Heart right ventricle (tissue), 16 donors: ENCODE measurements at regions not wholly inside any gene's neighbourhood (a gene's known extent, or its start where the extent isn't known, plus 50 kb on each side); places are given as distances from the start of the nearest gene placed in this dataset.

Source experiments
- ATAC-seq, 8 donors: fragments of 200-7000 bp; cut with Tn5 transposase; one replicate each; pipeline ENCODE4 v1.9.1; 2020; ENCODE audit warnings: mild to moderate bottlenecking in 8 of 8, moderate library complexity in 8 of 8, moderate number of reproducible peaks in 1 of 8
- DNase-seq, 2 donors: peaks; one replicate each; pipeline ENCODE4 v3.0.0-alpha.2; 2020
- H3K27ac ChIP-seq, 10 donors: fragments of 200-600 bp; sonication (generic) in 2 of 10; one replicate each; pipeline versions ENCODE4 v1.5.0 to v1.8.0; 2020 to 2022; ENCODE audit warnings: mild to moderate bottlenecking in 3 of 10
- H3K27me3 ChIP-seq, 7 donors: fragments of 200-600 bp; one replicate each; pipeline ENCODE4 v1.8.0; 2021 to 2022; ENCODE audit warnings: mild to moderate bottlenecking in 2 of 7
- H3K36me3 ChIP-seq, 9 donors: fragments of 200-600 bp; sonication (generic) in 1 of 9; one replicate each; pipeline versions ENCODE4 v1.5.0 to v1.8.0; 2020 to 2022; ENCODE audit warnings: mild to moderate bottlenecking in 2 of 9
- H3K4me1 ChIP-seq, 9 donors: fragments of 200-600 bp; sonication (generic) in 1 of 9; one replicate each; pipeline versions ENCODE4 v1.5.0 to v1.8.0; 2020 to 2022; ENCODE audit warnings: mild to moderate bottlenecking in 4 of 9
- H3K4me3 ChIP-seq, 10 donors: fragments of 200-600 bp; sonication (generic) in 2 of 10; one replicate each; pipeline versions ENCODE4 v1.5.0 to v1.8.0; 2020 to 2022; ENCODE audit warnings: mild to moderate bottlenecking in 7 of 10, moderate library complexity in 2 of 10
- H3K9me3 ChIP-seq, 11 donors: fragments of 200-600 bp in 10 of 11; sonication (generic) in 2 of 11; one replicate each; pipeline versions ENCODE4 v1.5.0 to v1.8.0; 2013 to 2022; ENCODE audit warnings: mild to moderate bottlenecking in 2 of 11, control low read depth in 1 of 11, moderate library complexity in 1 of 11
- CTCF ChIP-seq, 9 donors: fragments of 200-600 bp; sonication (generic) in 2 of 9; IDR thresholded peaks; one replicate each; pipeline versions ENCODE4 v1.5.0 to v1.8.0; 2021 to 2022; ENCODE audit warnings: antibody characterized with exemption in 9 of 9, mild to moderate bottlenecking in 5 of 9, moderate library complexity in 1 of 9
- WGBS, 2 donors: extraction: QIAGEN DNeasy Blood & Tissue Kit; methylation state at CpG; one replicate each; pipeline ENCODE4 v1.1.7; 2013; ENCODE audit warnings: inconsistent platforms in 1 of 2; 5-methylcytosine and 5-hydroxymethylcytosine counted together
- intact Hi-C, 10 donors: fragments of 100-400 bp; cut with DNase I; formaldehyde crosslinking; loops; one replicate each; pipeline versions ENCODE4 v1.11.1 to v1.14.2; 2022
- donor health status: Arrhythmogenic right ventricular cardiomyopathy.
- donor health status: ischemic (EF 13 %, LVEDD 7.1; RV severe dilation, severe dysfunction).
- donor health status: healthy with polysubstance abuse.
- donor health status: DM: no; HTN: yes; CAD: no.
- donor health status: DM: no; HTN: no; CAD: no.
- donor health status: ischemic (EF 25% LVEDD 6.9; RV normal size, moderate dysfunction).
- donor health status: ischemic (EF 25% LVEDD 5.7; RV mildly dilated, moderate dysfunction).
- donor health status: healthy.
- donor health status: DM: yes; HTN: yes; CAD: no.
- donor health status: Ischemic cardiomyopathy.
- donor health status: ischemic (EF 35%, LVEDD 5.7; RV mildly dilated, moderate dysfunction).
- donor health status: nonischemic (EF 11% LVEDD 7.7; RV severe dilation, severe dysfunction).
- donor health status: DM: yes; HTN: yes; CAD: no.
- donor health status: PGD.
- donor health status: ischemic (EF 29% LVEDD 5.4; RV normal size, mild dysfunction).
- donor health status: nonischemic (EF 23%, LVEDD 6.1; RV moderate dilation, normal function).

- Histone ChIP-seq H3K27me3 (no peaks in the 10 kb centered on the region), H3K9me3 (no peaks in the 10 kb centered on the region), H3K4me3 (no peak overlapping the region), H3K4me1 (peaks cover 0 to 15% (median 6%) of the 10 kb centered on the region in 9 donors), H3K27ac (no peak overlapping the region), H3K36me3 (no peaks in the 10 kb centered on the region)
- WGBS, 2 donors, result 80 to 84% methylated on average over 2 of the region's 2 CpGs
- intact Hi-C loops, result loop anchor here in 1 of 10 donors (10.0 kb wide), 1 partner anchor 271 kb away; the partner anchor contains the start of gene TBX3
- ATAC-seq, result no peak
- DNase-seq, result no peak
- no peak for TF ChIP-seq CTCF (IDR thresholded peaks at IDR 0.05)
Measured at GRCh38 chr12:114955414-114956014, 271.5 kb upstream of the TBX3 start.

- intact Hi-C loops, result loop anchor here in 3 of 10 donors (5.0 to 10.0 kb wide), 2 partner anchors 270 to 272 kb away; partner anchors contain the start of gene TBX3 (in 3 of the 3)
- no peak for DNase-seq
Measured at GRCh38 chr12:114954511-114955055, 270.6 kb upstream of the TBX3 start.

DNA sequence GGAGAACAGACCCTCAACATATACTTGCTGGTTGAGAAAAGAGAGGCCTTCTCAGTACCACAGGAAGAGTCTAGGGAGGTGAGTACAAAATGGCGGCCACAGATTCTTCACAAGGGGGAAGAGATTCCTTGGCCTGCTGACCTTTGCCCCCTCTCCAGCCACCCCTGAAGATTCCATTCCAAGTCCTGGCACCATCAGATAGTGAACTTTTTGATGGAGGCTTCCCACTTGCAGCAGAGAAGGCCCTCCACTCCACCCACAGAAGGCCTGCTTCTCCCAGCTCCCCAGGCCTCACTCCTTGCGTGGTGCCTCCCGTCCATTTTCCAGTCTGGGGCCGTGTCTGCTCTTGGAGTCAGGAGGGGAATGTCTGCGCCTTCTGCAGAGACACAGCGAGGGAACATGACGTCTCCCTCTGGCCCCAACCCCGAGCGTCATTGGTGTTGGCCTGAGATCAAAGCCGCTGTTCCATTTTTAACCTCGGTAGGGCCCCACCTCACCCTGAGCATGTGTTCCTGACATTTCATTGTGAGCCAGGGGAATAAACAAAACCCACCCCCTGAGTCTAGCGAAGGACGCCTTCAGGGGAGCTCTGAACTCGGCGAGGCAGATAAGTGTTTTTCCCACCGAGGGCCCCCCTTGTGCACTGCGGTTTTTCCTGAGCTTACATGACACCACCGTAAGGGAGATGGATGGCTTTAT, 268.7 kb upstream of the TBX3 start:
- WGBS, 2 donors, result 36 to 45% methylated on average over 18 of the region's 18 CpGs
- H3K27ac ChIP-seq, result peak overlapping the region in 6 of 10 donors; percentile 29 to 60 (median 48)
- no peaks in the 10 kb centered on the region for H3K27me3 ChIP-seq
- H3K9me3 ChIP-seq, result no peaks in the 10 kb centered on the region
- peak; percentile 93 to 99 (median 97) for ATAC-seq
- H3K36me3 ChIP-seq, result no peaks in the 10 kb centered on the region
- DNase-seq, result peak; percentile 70
- H3K4me1 ChIP-seq, result peaks cover 0 to 15% (median 6%) of the 10 kb centered on the region in 9 donors
- no peak overlapping the region for H3K4me3 ChIP-seq
- no peak for TF ChIP-seq CTCF (IDR thresholded peaks at IDR 0.05)
- intact Hi-C loops, result loop anchor here in 3 of 10 donors (5.0 to 10.0 kb wide), 2 partner anchors 268 to 270 kb away; partner anchors contain the start of gene TBX3 (in 3 of the 3)

More at GRCh38 chr12:114954511-114955055, 270.6 kb upstream of the TBX3 start:
- Histone ChIP-seq H3K27ac (no peak overlapping the region), H3K4me1 (peaks cover 0 to 15% (median 6%) of the 10 kb centered on the region in 9 donors), H3K4me3 (no peak overlapping the region), H3K36me3 (no peaks in the 10 kb centered on the region), H3K9me3 (no peaks in the 10 kb centered on the region), H3K27me3 (no peaks in the 10 kb centered on the region)
- WGBS, 2 donors, result 86 to 90% methylated on average over 6 of the region's 6 CpGs
- ATAC-seq, result no peak
- TF ChIP-seq CTCF (IDR thresholded peaks at IDR 0.05), result no peak

GRCh38 chr12:114949058-114949820, 265.3 kb upstream of the TBX3 start:
- Histone ChIP-seq H3K9me3 (no peaks in the 10 kb centered on the region), H3K36me3 (no peaks in the 10 kb centered on the region), H3K4me1 (peaks cover 0 to 15% (median 6%) of the 10 kb centered on the region in 9 donors), H3K4me3 (no peak overlapping the region), H3K27me3 (no peaks in the 10 kb centered on the region), H3K27ac (no peak overlapping the region)
- no peak for TF ChIP-seq CTCF (IDR thresholded peaks at IDR 0.05)
- WGBS, 2 donors, result 86 to 88% methylated on average over 8 of the region's 8 CpGs
- ATAC-seq (no peak), DNase-seq (no peak)
- intact Hi-C loops, result no loop called here
